GM12873 (cell line): ENCODE measurements at regions not wholly inside any gene's neighbourhood (a gene's known extent, or its start where the extent isn't known, plus 50 kb on each side); places are given as distances from the start of the nearest gene placed in this dataset.

Experiments used
- TF ChIP-seq, protein P1 (sequence below): IDR thresholded peaks from 2 replicates; pipeline ENCODE4 v1.5.1; 2012; ENCODE audit warnings: low read depth, mild to moderate bottlenecking, moderate library complexity, low read length, control low read depth; ENCODE audit not compliant: insufficient read depth; ENCODE audit errors: missing control alignments

DNA sequence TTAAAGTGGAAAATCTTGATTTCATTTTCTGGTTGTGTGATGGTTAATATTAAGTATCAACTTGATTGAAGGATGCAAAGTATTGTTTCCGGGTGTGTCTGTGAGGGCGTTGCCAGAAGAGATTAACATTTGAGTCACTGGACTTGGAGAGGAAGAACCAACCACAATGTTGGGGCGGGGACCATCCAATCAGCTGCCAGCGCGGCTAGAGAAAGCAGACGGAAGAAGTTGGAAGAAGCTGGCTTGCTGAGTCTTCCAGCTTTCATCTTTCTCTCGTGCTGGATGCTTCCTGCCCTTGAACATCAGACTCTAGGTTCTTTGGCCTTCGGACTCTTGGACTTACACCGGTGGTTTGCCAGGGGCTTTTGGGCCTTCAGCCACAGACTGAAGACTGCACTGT lies 832.6 kb upstream of the TMPRSS15 start:
- TF ChIP-seq, protein P1, sequence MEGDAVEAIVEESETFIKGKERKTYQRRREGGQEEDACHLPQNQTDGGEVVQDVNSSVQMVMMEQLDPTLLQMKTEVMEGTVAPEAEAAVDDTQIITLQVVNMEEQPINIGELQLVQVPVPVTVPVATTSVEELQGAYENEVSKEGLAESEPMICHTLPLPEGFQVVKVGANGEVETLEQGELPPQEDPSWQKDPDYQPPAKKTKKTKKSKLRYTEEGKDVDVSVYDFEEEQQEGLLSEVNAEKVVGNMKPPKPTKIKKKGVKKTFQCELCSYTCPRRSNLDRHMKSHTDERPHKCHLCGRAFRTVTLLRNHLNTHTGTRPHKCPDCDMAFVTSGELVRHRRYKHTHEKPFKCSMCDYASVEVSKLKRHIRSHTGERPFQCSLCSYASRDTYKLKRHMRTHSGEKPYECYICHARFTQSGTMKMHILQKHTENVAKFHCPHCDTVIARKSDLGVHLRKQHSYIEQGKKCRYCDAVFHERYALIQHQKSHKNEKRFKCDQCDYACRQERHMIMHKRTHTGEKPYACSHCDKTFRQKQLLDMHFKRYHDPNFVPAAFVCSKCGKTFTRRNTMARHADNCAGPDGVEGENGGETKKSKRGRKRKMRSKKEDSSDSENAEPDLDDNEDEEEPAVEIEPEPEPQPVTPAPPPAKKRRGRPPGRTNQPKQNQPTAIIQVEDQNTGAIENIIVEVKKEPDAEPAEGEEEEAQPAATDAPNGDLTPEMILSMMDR, result no peak

DNA sequence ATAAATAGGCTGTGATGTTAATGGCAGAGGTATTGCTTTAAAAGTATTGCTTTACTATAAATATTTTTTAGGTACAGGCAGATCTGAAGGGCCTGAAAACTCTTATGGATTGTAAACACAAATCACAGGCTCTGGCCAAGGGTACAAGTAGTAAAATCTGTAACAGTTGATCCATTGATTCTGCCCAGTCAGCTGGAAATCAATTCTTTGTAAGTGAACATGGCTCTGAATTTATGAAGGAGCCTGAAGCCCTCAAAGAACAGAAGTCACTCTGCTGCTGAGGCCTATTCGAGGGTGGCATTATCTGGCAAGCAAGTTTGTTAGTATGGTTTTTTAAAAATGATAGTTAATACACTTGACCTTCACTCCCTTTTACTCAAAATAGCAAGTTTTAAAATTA lies 834.0 kb upstream of the TMPRSS15 start:
- TF ChIP-seq, protein P1, result no peak

DNA sequence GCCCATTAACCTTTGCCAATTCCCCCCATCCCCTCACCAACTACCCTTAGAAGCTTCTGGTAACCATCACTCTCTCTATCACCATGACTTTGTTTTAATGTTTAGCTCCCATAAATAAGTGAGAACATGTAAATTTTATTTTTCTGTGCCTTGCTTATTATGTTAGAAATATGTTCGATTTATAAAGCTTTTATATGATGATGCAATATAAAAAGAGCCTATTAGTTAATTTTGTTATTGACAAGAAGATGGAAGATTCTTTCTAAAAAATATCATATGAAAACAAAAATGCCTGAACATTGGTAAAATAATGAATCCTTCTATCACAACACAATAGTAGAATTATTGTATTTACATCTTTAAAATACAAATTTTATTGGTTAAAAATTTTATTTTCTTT lies 836.1 kb upstream of the TMPRSS15 start:
- TF ChIP-seq, protein P1, result no peak

DNA sequence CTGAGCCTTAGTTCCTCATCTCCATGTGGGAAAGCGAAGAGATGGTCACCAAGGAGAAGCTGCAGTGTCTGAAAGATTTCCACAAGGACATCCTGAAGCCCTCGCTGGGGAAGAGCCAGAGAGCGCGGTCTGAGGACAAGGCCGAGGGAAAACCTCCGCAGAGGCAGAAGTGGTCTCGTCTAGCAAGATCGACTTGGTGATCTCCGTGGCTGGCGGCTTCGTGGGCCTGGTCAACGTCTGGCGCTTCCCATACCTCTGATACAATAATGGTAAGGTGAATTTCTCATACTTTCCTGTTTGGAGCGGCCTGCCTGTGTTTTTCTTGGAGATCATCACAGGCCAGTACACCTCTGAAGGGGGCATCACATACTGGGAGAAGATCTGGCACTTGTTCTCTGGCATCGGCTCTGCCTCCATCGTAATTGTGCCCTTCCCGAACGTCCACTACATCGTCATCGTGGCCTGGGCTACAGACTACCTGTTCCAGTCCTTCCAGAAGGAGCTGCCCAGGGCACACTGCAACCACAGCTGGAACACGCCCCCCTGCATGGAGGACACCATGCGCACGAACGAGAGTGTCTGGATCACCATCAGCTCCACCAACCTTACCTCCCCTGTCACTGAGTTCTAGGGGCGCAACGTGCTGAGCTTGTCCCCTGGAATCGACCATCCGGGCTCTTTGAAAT lies 841.1 kb upstream of the TMPRSS15 start:
- TF ChIP-seq, protein P1, result no peak

DNA sequence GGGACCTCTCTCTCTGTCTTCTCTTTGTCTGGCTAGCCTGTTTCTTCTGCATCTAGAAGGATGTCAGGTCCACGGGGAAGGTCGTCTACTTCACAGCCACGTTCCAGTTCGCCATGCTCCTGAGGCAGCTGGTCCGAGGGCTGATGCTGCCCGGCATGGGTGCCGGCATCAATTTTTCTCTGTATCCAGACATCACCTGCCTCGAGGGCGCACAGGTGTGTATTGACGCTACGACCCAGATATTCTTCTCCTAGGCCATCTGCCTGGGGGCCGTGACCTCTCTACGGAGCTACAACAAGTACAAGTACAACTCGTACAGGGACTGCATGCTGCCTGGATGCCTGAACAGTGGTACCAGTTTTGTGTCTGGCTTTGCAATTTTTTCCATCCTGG lies 841.6 kb upstream of the TMPRSS15 start:
- TF ChIP-seq, protein P1, result no peak

DNA sequence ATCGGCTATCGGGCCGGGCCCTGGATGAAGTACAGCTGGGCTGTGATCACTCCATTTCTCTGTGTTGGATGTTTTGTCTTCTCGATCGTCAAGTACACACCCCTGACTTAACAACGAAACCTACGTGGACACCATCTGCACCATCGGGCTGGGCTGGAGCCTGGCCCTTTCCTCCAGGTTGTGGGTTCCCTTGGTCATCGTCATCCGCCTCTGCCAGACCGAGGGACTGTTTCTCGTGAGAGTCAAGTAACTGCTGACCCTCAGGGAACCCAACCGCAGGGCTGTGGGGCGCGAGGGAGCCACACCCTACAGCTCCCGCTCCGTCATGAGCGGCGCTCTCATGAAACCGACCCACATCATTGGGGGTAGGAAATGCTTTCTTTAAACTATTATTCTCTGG lies 842.4 kb upstream of the TMPRSS15 start:
- TF ChIP-seq, protein P1, result no peak

DNA sequence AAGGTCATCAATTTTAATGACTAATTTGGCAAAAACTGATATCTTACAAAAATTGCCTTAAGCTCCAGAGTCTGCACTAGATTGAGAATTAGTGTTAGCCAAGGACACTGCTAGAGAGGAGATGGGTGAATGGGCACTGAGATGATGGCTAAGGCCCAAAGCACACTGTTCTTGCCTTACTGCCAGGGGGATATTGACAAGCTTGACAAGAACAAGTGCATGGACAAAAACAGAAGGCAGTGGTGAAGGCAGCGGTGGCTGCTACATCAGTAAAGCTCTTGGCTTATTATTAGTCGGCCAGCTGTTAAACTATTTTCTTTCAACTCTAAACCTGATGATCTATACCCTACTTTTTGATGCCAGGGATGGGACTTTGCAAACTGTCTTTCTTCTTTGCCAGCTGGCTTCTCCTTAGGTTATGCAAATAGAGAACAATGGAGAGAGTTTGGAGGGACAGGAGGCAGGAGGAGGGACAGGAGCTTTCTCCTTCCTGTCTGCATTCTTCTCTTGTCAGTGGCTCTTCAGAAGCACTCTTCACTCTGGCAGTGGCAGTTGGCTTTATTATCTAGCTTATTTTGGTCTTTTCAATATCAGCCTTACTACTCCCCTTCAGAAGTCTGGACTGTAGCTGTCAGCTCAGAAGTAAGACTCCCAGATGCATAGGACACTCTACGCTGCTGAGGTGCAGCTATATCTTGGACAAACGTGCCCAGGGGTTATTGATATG lies 853.5 kb upstream of the TMPRSS15 start:
- TF ChIP-seq, protein P1, result no peak
